HepG2 (cell line): ENCODE measurements at regions not wholly inside any gene's neighbourhood (a gene's known extent, or its start where the extent isn't known, plus 50 kb on each side); places are given as distances from the start of the nearest gene placed in this dataset.

Experiments
- ATAC-seq: fragments of 200-7000 bp; cut with Tn5 transposase; 3 replicates; pipeline ENCODE4 v1.9.1; 2020; ENCODE audit warnings: mild to moderate bottlenecking, moderate library complexity
- BruUV-seq: library from RNA; stranded (reverse); fragments of 400-500 nt; replicated peaks from 2 replicates; lab custom pipeline; 2021; lab: Mats Ljungman, UMichigan
- CTCF ChIA-PET: fragments of 300-600 bp; formaldehyde crosslinking; extraction: SDS; loops from one replicate; lab custom pipeline; 2021; ENCODE audit warnings: low total read pairs, inconsistent platforms, low intra/inter-chr PET ratio; lab: Yijun Ruan, JAX
- POLR2A ChIA-PET: fragments of 350-600 bp; sonication (Branson Sonifier 250); formaldehyde crosslinking; loops from one replicate; lab custom pipeline; 2020; ENCODE audit warnings: antibody characterized with exemption, inconsistent platforms; lab: Yijun Ruan, JAX
- DNase-seq: peaks from one replicate; pipeline ENCODE4 v3.0.0-alpha.2; 2015; ENCODE audit warnings: low spot score
- FAIRE-seq: peaks from 3 replicates; lab custom pipeline; 2011; peaks lifted over from hg19 to GRCh38; lab: Jason Lieb, UNC
- H2AFZ ChIP-seq: one replicate; pipeline ENCODE4 v1.6.1; 2011; ENCODE audit warnings: low read length, inconsistent platforms
- H3K27ac ChIP-seq: fragments of 300-600 bp; 3 replicates; pipeline ENCODE4 v1.8.0; 2011; ENCODE audit warnings: mixed run types, mild to moderate bottlenecking, mixed read lengths, low read length, inconsistent platforms; ENCODE audit not compliant: insufficient read depth; ENCODE audit errors: extremely low read length
- H3K27me3 ChIP-seq, 2 experiments: fragments of 200-600 bp in 1 of 2; 2 replicates in 1 of 2; 3 replicates in 1 of 2; pipeline versions ENCODE4 v1.6.0 to v1.8.0; 2011; ENCODE audit warnings: low read length in 2 of 2, mild to moderate bottlenecking in 2 of 2, moderate library complexity in 2 of 2, inconsistent platforms in 1 of 2; ENCODE audit not compliant: insufficient read depth in 2 of 2, control insufficient read depth in 1 of 2
- H3K36me3 ChIP-seq, 2 experiments: fragments of 200-600 bp in 1 of 2; replicated peaks in 1 of 2; 2 replicates in 1 of 2; 3 replicates in 1 of 2; pipeline versions ENCODE4 v1.5.1 to v1.8.0; 2011; ENCODE audit warnings: low read length in 2 of 2, inconsistent platforms in 1 of 2; ENCODE audit not compliant: insufficient read depth in 2 of 2, control insufficient read depth in 1 of 2
- H3K4me1 ChIP-seq: 2 replicates; pipeline ENCODE4 v1.5.1; 2012; ENCODE audit warnings: low read length, inconsistent platforms; ENCODE audit not compliant: insufficient read depth
- H3K4me2 ChIP-seq: 2 replicates; pipeline ENCODE4 v1.6.0; 2011; ENCODE audit warnings: low read depth, low read length, inconsistent platforms
- H3K4me3 ChIP-seq, 3 experiments: fragments of 200-600 bp in 1 of 3; sonication (generic), shearing (Covaris generic) in 1 of 3; replicated peaks in 1 of 3; 2 replicates each; pipeline ENCODE4 v1.5.1; 2011 to 2016; ENCODE audit warnings: low read length in 3 of 3, inconsistent platforms in 2 of 3, low read depth in 2 of 3, mild to moderate bottlenecking in 2 of 3, control low read depth in 1 of 3, mixed read lengths in 1 of 3; ENCODE audit not compliant: insufficient read depth in 1 of 3
- H3K79me2 ChIP-seq: one replicate; pipeline ENCODE4 v1.6.1; 2011; ENCODE audit warnings: low read length, inconsistent platforms; ENCODE audit not compliant: insufficient read depth
- H3K9ac ChIP-seq: 2 replicates; pipeline ENCODE4 v1.6.0; 2011; ENCODE audit warnings: mild to moderate bottlenecking, low read depth, low read length, inconsistent platforms; ENCODE audit not compliant: insufficient read depth
- H3K9me3 ChIP-seq: 2 replicates; pipeline ENCODE4 v1.5.1; 2012; ENCODE audit warnings: mild to moderate bottlenecking, low read length
- H4K20me1 ChIP-seq: 2 replicates; pipeline ENCODE4 v1.6.0; 2011; ENCODE audit warnings: inconsistent platforms, mild to moderate bottlenecking, low read length, moderate library complexity; ENCODE audit not compliant: insufficient read depth
- AKNA ChIP-seq: sonication (generic); formaldehyde crosslinking; IDR thresholded peaks from 2 replicates; pipeline ENCODE4 v1.4.0; 2020; ENCODE audit warnings: missing genetic modification reagents, borderline replicate concordance
- ARID2 ChIP-seq: sonication (generic); formaldehyde crosslinking; IDR thresholded peaks from 2 replicates; pipeline ENCODE4 v1.8.1; 2022; ENCODE audit warnings: mild to moderate bottlenecking, missing genetic modification reagents, borderline replicate concordance
- ATF2 ChIP-seq: sonication (generic); formaldehyde crosslinking; IDR thresholded peaks from 2 replicates; pipeline ENCODE4 v1.4.0; 2020; ENCODE audit warnings: missing genetic modification reagents
- GMEB1 ChIP-seq: sonication (generic); formaldehyde crosslinking; IDR thresholded peaks from 2 replicates; pipeline ENCODE4 v1.5.1; 2020; ENCODE audit warnings: missing genetic modification reagents, mild to moderate bottlenecking, borderline replicate concordance
- KAT8 ChIP-seq: IDR thresholded peaks from 2 replicates; pipeline ENCODE4 v1.6.1; 2016; ENCODE audit warnings: missing genetic modification reagents, missing compliant biosample characterization
- MTERF4 ChIP-seq: sonication (generic); formaldehyde crosslinking; IDR thresholded peaks from 2 replicates; pipeline ENCODE4 v1.8.0; 2023; ENCODE audit warnings: mild to moderate bottlenecking, missing genetic modification reagents
- SOX5 ChIP-seq: IDR thresholded peaks from 2 replicates; pipeline ENCODE4 v1.6.1; 2016; ENCODE audit warnings: borderline replicate concordance
- ZNF746 ChIP-seq: sonication (generic); formaldehyde crosslinking; IDR thresholded peaks from 2 replicates; pipeline ENCODE4 v1.8.0; 2022; ENCODE audit warnings: mild to moderate bottlenecking, missing genetic modification reagents
- ZNF768 ChIP-seq: sonication (generic); formaldehyde crosslinking; IDR thresholded peaks from 2 replicates; pipeline ENCODE4 v1.4.0; 2020; ENCODE audit warnings: missing genetic modification reagents
- in situ Hi-C: cut with HindIII; loops from 2 replicates; pipeline ENCODE4 v1.10.0; 2017; ENCODE audit warnings: low pct_unique_long_range_greater_than_20kb; ENCODE audit not compliant: extremely low pct_ligation_motif_present
- intact Hi-C: fragments of 100-400 bp; cut with micrococcal nuclease; formaldehyde crosslinking; loops from one replicate; pipeline ENCODE4 v1.10.0; 2022; ENCODE audit not compliant: unreplicated experiment

- no peak overlapping the region for H3K4me3 ChIP-seq
- TF ChIP-seq ZNF768 (CRISPR knock-in tag) (no peak), ATF2 (no peak), KAT8 (CRISPR knock-in tag) (no peak), MTERF4 (no peak), AKNA (CRISPR knock-in tag) (no peak), ZNF746 (CRISPR knock-in tag) (no peak), SOX5 (CRISPR knock-in tag) (no peak), GMEB1 (CRISPR knock-in tag) (no peak), ARID2 (CRISPR knock-in tag) (no peak)
- POLR2A ChIA-PET: no interaction called here
- H3K27me3 ChIP-seq: no peaks in the 10 kb centered on the region
- in situ Hi-C loops: no loop called here
- FAIRE-seq: no peak
- H3K9ac ChIP-seq: no peak overlapping the region
- intact Hi-C loops: no loop called here
- H3K27ac ChIP-seq: no peak overlapping the region
- ATAC-seq: no peak
- H4K20me1 ChIP-seq: no peaks in the 10 kb centered on the region
- no peak overlapping the region for H2AFZ ChIP-seq
- H3K36me3 ChIP-seq: no peaks in the 10 kb centered on the region
- H3K4me1 ChIP-seq: no peaks in the 10 kb centered on the region
- no TSS peak for BruUV-seq
- no peak for DNase-seq
- no peaks in the 10 kb centered on the region for H3K9me3 ChIP-seq
- H3K79me2 ChIP-seq: no peaks in the 10 kb centered on the region
- H3K4me2 ChIP-seq: no peak overlapping the region
- CTCF ChIA-PET: no interaction called here
These were observed 325.8 kb downstream of the ANTXR2 start for GRCh38 chr4:79747252-79747651.
